ENCODE measurements at regions not wholly inside any gene's neighbourhood (a gene's known extent, or its start where the extent isn't known, plus 50 kb on each side); places are given as distances from the start of the nearest gene placed in this dataset.

GRCh38 chr5:57903458-57903857 is 420.8 kb upstream of the ACTBL2 start:
- no peak for TF ChIP-seq CTCF (conservative IDR thresholded peaks at IDR 0.05)
- no peak for TF ChIP-seq ZFX (IDR thresholded peaks at IDR 0.05)
